SU-DHL-6 (cell line): ENCODE measurements at regions not wholly inside any gene's neighbourhood (a gene's known extent, or its start where the extent isn't known, plus 50 kb on each side); places are given as distances from the start of the nearest gene placed in this dataset.

Experiments
- H2AFZ ChIP-seq: fragments of 200-600 bp; sonication (generic); 2 replicates; pipeline ENCODE4 v1.6.1; 2014; ENCODE audit warnings: low read depth, mild to moderate bottlenecking, moderate library complexity, mixed read lengths, antibody characterized with exemption, low read length; ENCODE audit not compliant: severe bottlenecking
- H3F3A ChIP-seq: fragments of 200-600 bp; shearing (Covaris generic); 2 replicates; pipeline ENCODE4 v1.6.0; 2016; ENCODE audit warnings: antibody characterized with exemption, mild to moderate bottlenecking; ENCODE audit not compliant: insufficient read depth
- H3K27ac ChIP-seq: fragments of 200-600 bp; sonication (generic); 2 replicates; pipeline ENCODE4 v1.5.1; 2016; ENCODE audit warnings: low read depth, mild to moderate bottlenecking, low read length, moderate library complexity, mixed read lengths
- H3K27me3 ChIP-seq: fragments of 200-600 bp; sonication (generic), shearing (Covaris generic); 2 replicates; pipeline ENCODE4 v1.6.0; 2014; ENCODE audit warnings: mild to moderate bottlenecking, low read length
- H3K36me3 ChIP-seq: fragments of 200-600 bp; sonication (generic); 2 replicates; pipeline ENCODE4 v1.6.1; 2014; ENCODE audit warnings: mild to moderate bottlenecking, low read length, mixed read lengths
- H3K4me2 ChIP-seq: fragments of 300-600, 200-600 bp; shearing (Covaris generic), sonication (generic); 2 replicates; pipeline ENCODE4 v1.6.0; 2014; ENCODE audit warnings: low read length, low read depth, mild to moderate bottlenecking; ENCODE audit not compliant: poor library complexity, severe bottlenecking
- H3K4me3 ChIP-seq: fragments of 200-600 bp; sonication (generic); 2 replicates; pipeline ENCODE4 v1.5.1; 2014; ENCODE audit warnings: antibody characterized with exemption, low read length, mild to moderate bottlenecking, mixed read lengths; ENCODE audit not compliant: insufficient read depth, poor library complexity, severe bottlenecking
- H3K79me2 ChIP-seq: fragments of 200-600 bp; sonication (generic); 2 replicates; pipeline ENCODE4 v1.6.1; 2014; ENCODE audit warnings: mild to moderate bottlenecking, low read length, moderate library complexity; ENCODE audit not compliant: insufficient read depth
- H3K9ac ChIP-seq: fragments of 200-600 bp; sonication (generic); 2 replicates; pipeline ENCODE4 v1.7.0; 2014; ENCODE audit warnings: mild to moderate bottlenecking, low read length
- H3K9me2 ChIP-seq: fragments of 200-600 bp; sonication (generic); replicated peaks from 2 replicates; pipeline ENCODE4 v1.6.1; 2014; ENCODE audit warnings: low read length; ENCODE audit not compliant: insufficient read depth
- H3K9me3 ChIP-seq: fragments of 200-600 bp; sonication (generic); 2 replicates; pipeline ENCODE4 v1.6.1; 2014; ENCODE audit warnings: low read length, mixed read lengths; ENCODE audit not compliant: insufficient read depth
- H4K20me1 ChIP-seq: fragments of 200-600 bp; sonication (generic); 2 replicates; pipeline ENCODE4 v1.6.1; 2014; ENCODE audit warnings: low read depth, mild to moderate bottlenecking, antibody characterized with exemption, low read length, moderate library complexity, mixed read lengths
- EZH2phosphoT487 ChIP-seq: fragments of 200-600 bp; sonication (generic), shearing (Covaris generic); conservative IDR thresholded peaks from 2 replicates; pipeline ENCODE4 v1.6.1; 2018; ENCODE audit warnings: mild to moderate bottlenecking, antibody characterized with exemption, low read length, moderate library complexity, mixed read lengths
- TF ChIP-seq, protein P1 (sequence below): fragments of 200-600 bp; sonication (generic); IDR thresholded peaks from one replicate; pipeline ENCODE4 v1.5.1; 2017; ENCODE audit warnings: antibody characterized with exemption, mild to moderate bottlenecking, low read length, moderate library complexity; ENCODE audit not compliant: insufficient read depth, poor library complexity, severe bottlenecking

DNA sequence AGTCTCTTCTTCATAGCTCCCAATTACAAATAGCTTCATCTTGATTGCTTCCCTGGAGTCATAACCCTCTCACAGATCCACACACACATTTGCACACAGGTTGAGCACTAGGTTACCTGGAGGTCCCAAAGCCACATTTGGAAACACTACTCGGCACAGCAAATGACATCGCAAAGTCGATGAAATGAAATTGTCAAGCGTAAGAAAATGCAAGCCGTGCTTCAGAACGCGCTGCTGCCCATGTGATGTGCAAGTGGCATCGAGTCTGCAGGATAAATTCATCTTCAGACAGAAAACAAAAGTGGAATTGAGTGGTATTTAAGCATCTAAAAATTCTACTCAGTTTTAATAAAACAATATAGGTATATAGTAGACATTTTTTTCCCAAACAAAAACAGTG is 298.0 kb downstream of the TFAP2C start:
- Histone ChIP-seq H3K27me3 (no peaks in the 10 kb centered on the region), H3F3A (no peaks in the 10 kb centered on the region), H3K4me2 (no peak overlapping the region), H3K9ac (no peak overlapping the region), H3K27ac (no peak overlapping the region), H2AFZ (no peak overlapping the region), H3K4me3 (no peak overlapping the region), H3K79me2 (no peaks in the 10 kb centered on the region), H3K36me3 (no peaks in the 10 kb centered on the region), H4K20me1 (no peaks in the 10 kb centered on the region), H3K9me2 (no peaks in the 10 kb centered on the region), H3K9me3 (no peaks in the 10 kb centered on the region)
- TF ChIP-seq EZH2phosphoT487 = no peak
- TF ChIP-seq, protein P1, sequence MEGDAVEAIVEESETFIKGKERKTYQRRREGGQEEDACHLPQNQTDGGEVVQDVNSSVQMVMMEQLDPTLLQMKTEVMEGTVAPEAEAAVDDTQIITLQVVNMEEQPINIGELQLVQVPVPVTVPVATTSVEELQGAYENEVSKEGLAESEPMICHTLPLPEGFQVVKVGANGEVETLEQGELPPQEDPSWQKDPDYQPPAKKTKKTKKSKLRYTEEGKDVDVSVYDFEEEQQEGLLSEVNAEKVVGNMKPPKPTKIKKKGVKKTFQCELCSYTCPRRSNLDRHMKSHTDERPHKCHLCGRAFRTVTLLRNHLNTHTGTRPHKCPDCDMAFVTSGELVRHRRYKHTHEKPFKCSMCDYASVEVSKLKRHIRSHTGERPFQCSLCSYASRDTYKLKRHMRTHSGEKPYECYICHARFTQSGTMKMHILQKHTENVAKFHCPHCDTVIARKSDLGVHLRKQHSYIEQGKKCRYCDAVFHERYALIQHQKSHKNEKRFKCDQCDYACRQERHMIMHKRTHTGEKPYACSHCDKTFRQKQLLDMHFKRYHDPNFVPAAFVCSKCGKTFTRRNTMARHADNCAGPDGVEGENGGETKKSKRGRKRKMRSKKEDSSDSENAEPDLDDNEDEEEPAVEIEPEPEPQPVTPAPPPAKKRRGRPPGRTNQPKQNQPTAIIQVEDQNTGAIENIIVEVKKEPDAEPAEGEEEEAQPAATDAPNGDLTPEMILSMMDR = no peak

DNA sequence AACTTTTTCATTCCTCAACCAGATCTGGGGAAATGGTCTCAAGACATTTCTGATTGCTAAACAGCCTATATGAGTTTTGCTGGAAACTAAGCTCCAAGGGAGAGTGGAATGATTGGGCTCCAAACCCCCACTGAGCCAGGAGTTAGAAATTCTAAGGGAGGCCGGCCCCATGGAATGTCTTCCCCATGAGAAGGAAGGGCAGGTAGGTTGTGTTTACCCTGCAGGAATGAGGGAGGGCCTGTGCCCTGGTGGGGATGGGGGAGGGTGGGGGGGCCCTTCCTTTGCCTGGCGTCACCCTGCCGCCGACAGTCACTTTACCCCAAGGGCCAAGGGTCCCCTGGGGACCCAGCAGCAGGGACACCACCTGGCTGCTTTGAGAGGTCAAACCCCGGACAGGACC is 298.9 kb downstream of the TFAP2C start:
- no peaks in the 10 kb centered on the region for H3K36me3 ChIP-seq
- H3K9ac ChIP-seq = no peak overlapping the region
- no peak overlapping the region for H3K4me2 ChIP-seq
- no peak overlapping the region for H3K27ac ChIP-seq
- TF ChIP-seq, protein P1 = no peak
- TF ChIP-seq EZH2phosphoT487 = no peak
- no peak overlapping the region for H2AFZ ChIP-seq
- no peaks in the 10 kb centered on the region for H3F3A ChIP-seq
- no peaks in the 10 kb centered on the region for H4K20me1 ChIP-seq
- H3K9me3 ChIP-seq = no peaks in the 10 kb centered on the region
- H3K79me2 ChIP-seq = no peaks in the 10 kb centered on the region
- no peaks in the 10 kb centered on the region for H3K9me2 ChIP-seq
- H3K27me3 ChIP-seq = no peaks in the 10 kb centered on the region
- no peak overlapping the region for H3K4me3 ChIP-seq

DNA sequence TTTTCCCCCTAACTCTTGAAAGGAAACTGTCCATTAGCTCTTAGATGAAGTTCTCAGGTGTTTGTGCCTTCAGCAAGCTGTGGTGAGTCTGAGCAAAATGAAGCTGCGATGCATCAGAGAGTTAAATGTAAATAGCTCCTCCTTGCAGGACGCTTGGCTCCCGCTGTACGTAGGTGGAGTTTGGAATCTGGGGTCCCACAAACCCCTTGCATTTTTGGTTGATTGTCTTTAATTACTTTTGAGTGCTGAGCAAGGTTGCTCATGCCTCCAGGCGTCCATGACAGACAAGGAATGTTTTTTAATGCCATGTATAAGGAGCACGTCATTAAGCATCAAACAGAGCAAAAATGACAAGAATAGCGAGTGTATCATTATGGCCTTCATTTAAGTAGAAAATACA is 300.5 kb downstream of the TFAP2C start:
- H3K27ac ChIP-seq = no peak overlapping the region
- H4K20me1 ChIP-seq = no peaks in the 10 kb centered on the region
- H3K27me3 ChIP-seq = no peaks in the 10 kb centered on the region
- H2AFZ ChIP-seq = no peak overlapping the region
- no peaks in the 10 kb centered on the region for H3K9me3 ChIP-seq
- no peaks in the 10 kb centered on the region for H3K36me3 ChIP-seq
- TF ChIP-seq, protein P1 = no peak
- no peak for TF ChIP-seq EZH2phosphoT487
- no peaks in the 10 kb centered on the region for H3K79me2 ChIP-seq
- no peaks in the 10 kb centered on the region for H3F3A ChIP-seq
- no peak overlapping the region for H3K9ac ChIP-seq
- no peaks in the 10 kb centered on the region for H3K9me2 ChIP-seq
- H3K4me3 ChIP-seq = no peak overlapping the region
- H3K4me2 ChIP-seq = no peak overlapping the region
